Upper lobe of right lung (tissue), 1 donor: ENCODE measurements at regions not wholly inside any gene's neighbourhood (a gene's known extent, or its start where the extent isn't known, plus 50 kb on each side); places are given as distances from the start of the nearest gene placed in this dataset.

Experiments
- ATAC-seq: fragments of 200-7000 bp; cut with Tn5 transposase; one replicate; pipeline ENCODE4 v1.9.1; 2020; ENCODE audit warnings: mild to moderate bottlenecking, moderate library complexity
- DNase-seq: peaks from one replicate; pipeline ENCODE4 v3.0.0-alpha.2; 2020
- H3K27ac ChIP-seq: fragments of 200-600 bp; one replicate; pipeline ENCODE4 v1.8.0; 2022
- H3K27me3 ChIP-seq: fragments of 200-600 bp; one replicate; pipeline ENCODE4 v1.8.0; 2022; ENCODE audit warnings: mild to moderate bottlenecking
- H3K36me3 ChIP-seq: fragments of 200-600 bp; one replicate; pipeline ENCODE4 v1.8.0; 2022
- H3K4me1 ChIP-seq: fragments of 200-600 bp; one replicate; pipeline ENCODE4 v1.8.0; 2022
- H3K4me3 ChIP-seq: fragments of 200-600 bp; one replicate; pipeline ENCODE4 v1.8.0; 2022; ENCODE audit warnings: mild to moderate bottlenecking
- H3K9me3 ChIP-seq: fragments of 200-600 bp; one replicate; pipeline ENCODE4 v1.8.0; 2022
- intact Hi-C: fragments of 100-400 bp; cut with DNase I; formaldehyde crosslinking; loops from one replicate; pipeline ENCODE4 v1.11.0; 2022
- TF ChIP-seq, protein P1 (sequence below): fragments of 200-600 bp; IDR thresholded peaks from one replicate; pipeline ENCODE4 v1.8.0; 2022; ENCODE audit warnings: antibody characterized with exemption
- donor health status: DM: no; HTN: yes; CAD: no; lungs with severe emphysema.

DNA sequence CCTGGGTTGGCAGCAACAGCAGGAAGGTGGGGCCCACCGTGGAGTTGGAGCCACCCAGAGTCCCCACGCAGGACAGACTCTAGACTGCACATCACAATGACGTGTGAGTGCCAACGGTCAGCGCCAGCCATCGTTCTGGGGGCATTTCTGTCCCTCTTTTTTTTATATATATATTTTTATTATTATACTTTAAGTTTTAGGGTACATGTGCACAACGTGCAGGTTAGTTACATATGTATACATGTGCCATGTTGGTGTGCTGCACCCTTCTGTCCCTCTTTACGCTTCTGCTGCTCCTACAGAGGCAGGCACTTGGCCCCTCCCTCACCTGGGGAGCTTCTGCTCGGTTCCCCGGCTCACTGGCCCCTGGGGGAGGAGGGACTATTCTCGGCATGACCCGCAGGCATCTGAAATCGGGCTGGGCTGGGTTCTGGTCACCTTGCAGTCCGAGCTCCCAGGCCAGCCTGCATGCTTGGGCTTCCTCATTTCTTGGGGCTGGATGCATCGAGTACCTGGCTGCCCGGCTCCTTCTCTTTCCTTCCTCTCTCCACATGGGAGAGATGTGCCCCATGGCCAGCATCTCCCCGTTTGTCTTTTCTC is 787.4 kb downstream of the TBC1D22A start:
- Histone ChIP-seq H3K36me3 (no peaks in the 10 kb centered on the region), H3K4me1 (no peaks in the 10 kb centered on the region), H3K27ac (no peak overlapping the region), H3K4me3 (no peak overlapping the region), H3K9me3 (no peaks in the 10 kb centered on the region), H3K27me3 (no peaks in the 10 kb centered on the region)
- no peak for ATAC-seq
- TF ChIP-seq, protein P1, sequence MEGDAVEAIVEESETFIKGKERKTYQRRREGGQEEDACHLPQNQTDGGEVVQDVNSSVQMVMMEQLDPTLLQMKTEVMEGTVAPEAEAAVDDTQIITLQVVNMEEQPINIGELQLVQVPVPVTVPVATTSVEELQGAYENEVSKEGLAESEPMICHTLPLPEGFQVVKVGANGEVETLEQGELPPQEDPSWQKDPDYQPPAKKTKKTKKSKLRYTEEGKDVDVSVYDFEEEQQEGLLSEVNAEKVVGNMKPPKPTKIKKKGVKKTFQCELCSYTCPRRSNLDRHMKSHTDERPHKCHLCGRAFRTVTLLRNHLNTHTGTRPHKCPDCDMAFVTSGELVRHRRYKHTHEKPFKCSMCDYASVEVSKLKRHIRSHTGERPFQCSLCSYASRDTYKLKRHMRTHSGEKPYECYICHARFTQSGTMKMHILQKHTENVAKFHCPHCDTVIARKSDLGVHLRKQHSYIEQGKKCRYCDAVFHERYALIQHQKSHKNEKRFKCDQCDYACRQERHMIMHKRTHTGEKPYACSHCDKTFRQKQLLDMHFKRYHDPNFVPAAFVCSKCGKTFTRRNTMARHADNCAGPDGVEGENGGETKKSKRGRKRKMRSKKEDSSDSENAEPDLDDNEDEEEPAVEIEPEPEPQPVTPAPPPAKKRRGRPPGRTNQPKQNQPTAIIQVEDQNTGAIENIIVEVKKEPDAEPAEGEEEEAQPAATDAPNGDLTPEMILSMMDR = no peak
- intact Hi-C loops = no loop called here
- no peak for DNase-seq

DNA sequence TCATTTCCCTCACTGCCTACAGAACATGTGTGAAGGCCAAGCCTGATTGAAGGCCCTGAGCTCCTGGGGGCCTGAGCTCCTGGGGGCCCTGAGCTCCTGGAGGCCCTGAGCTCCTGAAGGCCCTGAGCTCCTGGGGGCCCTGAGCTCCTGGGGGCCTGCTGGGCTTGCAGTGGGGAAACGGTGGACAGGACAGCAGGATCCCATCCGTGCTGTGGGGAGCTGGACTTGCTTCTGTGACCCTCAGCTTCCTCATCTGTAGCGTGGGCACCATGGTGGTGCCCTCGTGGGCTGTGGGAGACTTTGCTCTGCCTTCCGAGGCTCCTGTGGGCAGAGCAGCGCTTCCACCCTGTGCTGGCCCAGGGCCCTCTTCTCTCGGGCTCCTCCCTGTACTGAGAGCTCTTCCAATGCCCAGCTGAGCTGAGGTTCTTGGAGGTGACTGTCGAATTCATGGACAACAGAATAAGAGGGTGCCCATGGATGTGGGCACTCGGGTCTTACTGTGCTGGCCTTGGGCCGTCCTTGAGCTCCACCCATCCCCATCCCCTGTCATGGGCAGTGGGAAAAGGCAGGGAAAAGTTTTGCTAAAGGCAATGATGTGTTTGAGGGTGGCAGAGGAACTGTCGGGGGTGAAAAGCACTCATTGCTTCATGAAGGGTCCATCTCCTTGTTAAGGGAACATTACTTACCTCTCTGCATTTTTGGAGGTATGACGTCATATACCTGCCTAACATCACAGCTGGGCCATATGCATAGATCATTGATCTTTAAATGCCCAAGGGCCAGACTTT is 786.7 kb downstream of the TBC1D22A start:
- Histone ChIP-seq H3K4me1 (no peaks in the 10 kb centered on the region), H3K27me3 (no peaks in the 10 kb centered on the region), H3K27ac (no peak overlapping the region), H3K9me3 (no peaks in the 10 kb centered on the region), H3K4me3 (no peak overlapping the region), H3K36me3 (no peaks in the 10 kb centered on the region)
- ATAC-seq = no peak
- TF ChIP-seq, protein P1 = no peak
- DNase-seq = no peak
- intact Hi-C loops = no loop called here

DNA sequence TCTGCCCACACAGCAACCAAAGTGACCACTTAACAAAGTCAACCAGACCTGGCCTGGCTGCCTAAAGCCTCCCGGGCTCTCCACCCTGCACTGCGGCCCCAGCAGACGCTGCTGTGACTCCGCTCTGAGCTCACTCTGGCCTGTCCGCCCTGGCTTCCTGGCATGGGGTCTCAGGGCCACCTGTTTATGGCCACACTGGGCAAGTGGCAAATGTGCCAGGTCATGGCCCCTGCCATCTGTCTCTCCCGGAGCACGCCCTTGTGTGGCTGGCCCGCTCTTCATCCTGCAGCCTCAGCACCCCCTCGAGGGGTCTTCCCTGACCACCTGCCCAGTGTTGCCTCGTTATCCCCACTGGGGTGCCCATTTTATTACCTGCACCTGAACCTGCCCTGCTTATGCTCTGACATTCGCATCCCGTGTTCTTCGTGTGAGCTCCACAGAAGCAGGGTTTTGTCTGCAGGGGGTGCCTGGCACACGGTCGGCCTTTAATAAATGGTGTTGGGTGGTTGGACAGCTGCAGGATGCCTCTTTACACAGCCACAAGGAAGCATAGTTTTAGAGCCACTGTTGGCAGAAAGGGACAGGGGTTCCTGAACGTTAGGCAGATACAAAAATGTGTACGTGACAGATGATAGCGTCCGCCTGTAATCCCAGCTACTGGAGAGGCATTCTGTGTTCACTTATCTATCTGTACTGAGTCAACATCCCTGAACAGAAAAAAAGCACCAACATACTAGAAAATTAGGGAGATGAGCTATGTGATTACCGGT is 785.6 kb downstream of the TBC1D22A start:
- ATAC-seq (no peak), DNase-seq (no peak)
- no peaks in the 10 kb centered on the region for H3K4me1 ChIP-seq
- no peak overlapping the region for H3K4me3 ChIP-seq
- TF ChIP-seq, protein P1 = no peak
- no peak overlapping the region for H3K27ac ChIP-seq
- intact Hi-C loops = no loop called here
- no peaks in the 10 kb centered on the region for H3K27me3 ChIP-seq
- no peaks in the 10 kb centered on the region for H3K36me3 ChIP-seq
- no peaks in the 10 kb centered on the region for H3K9me3 ChIP-seq

DNA sequence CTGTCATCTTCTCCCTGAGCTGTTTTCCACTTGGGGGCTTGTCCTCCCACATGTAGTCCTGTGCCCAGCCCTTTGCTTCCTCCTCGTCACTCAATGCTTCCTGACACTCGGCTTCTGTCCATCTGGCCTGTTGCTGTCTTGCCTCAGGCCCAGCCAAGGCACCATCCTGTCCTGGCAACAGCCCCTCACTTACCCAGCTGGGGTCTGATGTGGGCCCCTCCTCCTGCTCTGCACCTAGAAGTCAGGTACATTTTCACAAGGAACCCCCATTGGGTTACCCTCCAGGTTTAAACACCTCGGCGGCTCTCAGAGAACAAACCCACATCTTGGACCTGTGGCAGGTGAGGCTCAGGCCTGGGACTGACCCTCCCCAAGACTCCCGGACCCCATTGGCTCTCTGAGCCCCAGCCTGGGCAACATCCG is 784.8 kb downstream of the TBC1D22A start:
- H3K9me3 ChIP-seq = no peaks in the 10 kb centered on the region
- no peaks in the 10 kb centered on the region for H3K36me3 ChIP-seq
- H3K4me1 ChIP-seq = no peaks in the 10 kb centered on the region
- ATAC-seq (no peak), DNase-seq (no peak)
- intact Hi-C loops = no loop called here
- TF ChIP-seq, protein P1 = no peak
- no peak overlapping the region for H3K4me3 ChIP-seq
- no peak overlapping the region for H3K27ac ChIP-seq
- H3K27me3 ChIP-seq = no peaks in the 10 kb centered on the region

DNA sequence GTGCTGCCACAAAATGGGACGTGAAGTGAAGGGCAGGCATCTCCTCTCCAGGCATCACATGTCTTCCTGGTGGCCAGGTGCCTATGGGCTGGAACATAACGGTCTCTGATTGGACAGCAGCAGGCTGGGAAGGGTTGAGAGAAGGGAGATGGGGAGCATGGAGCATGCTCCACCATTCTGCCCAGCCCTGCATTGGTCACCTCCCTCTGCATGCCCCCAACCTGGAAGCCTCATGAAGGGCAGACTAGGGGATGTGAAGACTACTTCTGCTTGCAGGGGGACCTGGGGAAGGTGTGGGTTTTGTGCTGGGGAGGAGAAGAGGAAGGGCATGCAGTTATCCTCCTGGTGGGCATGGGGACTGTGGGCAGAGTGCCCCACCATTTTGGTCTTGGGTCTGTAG is 782.2 kb downstream of the TBC1D22A start:
- H3K4me1 ChIP-seq = no peaks in the 10 kb centered on the region
- no peak for DNase-seq
- intact Hi-C loops = no loop called here
- no peaks in the 10 kb centered on the region for H3K27me3 ChIP-seq
- H3K4me3 ChIP-seq = no peak overlapping the region
- H3K9me3 ChIP-seq = no peaks in the 10 kb centered on the region
- no peak overlapping the region for H3K27ac ChIP-seq
- TF ChIP-seq, protein P1 = no peak
- ATAC-seq = no peak
- H3K36me3 ChIP-seq = no peaks in the 10 kb centered on the region
